NCI-H1930 (cell line): ENCODE measurements at regions not wholly inside any gene's neighbourhood (a gene's known extent, or its start where the extent isn't known, plus 50 kb on each side); places are given as distances from the start of the nearest gene placed in this dataset.

ENCODE experiments used
- DNase-seq, 2 experiments: peaks; one replicate each; lab custom pipeline; 2025; lab: John Stamatoyannopoulos, UW

GRCh38 chr2:21633015-21633414, 509.2 kb downstream of the TDRD15 start:
- DNase-seq = no peak

GRCh38 chr2:21633466-21633865, 509.7 kb downstream of the TDRD15 start:
- no peak for DNase-seq

GRCh38 chr2:21633911-21634310, 510.1 kb downstream of the TDRD15 start:
- DNase-seq = no peak

- DNase-seq = no peak
Measured at GRCh38 chr2:21640046-21640445, 516.3 kb downstream of the TDRD15 start.

- no peak for DNase-seq
Measured at GRCh38 chr2:21642647-21643046, 518.9 kb downstream of the TDRD15 start.

- no peak for DNase-seq
Measured at GRCh38 chr2:21643180-21643579, 519.4 kb downstream of the TDRD15 start.

GRCh38 chr2:21644266-21644665, 520.5 kb downstream of the TDRD15 start:
- no peak for DNase-seq

- DNase-seq = no peak
Measured at GRCh38 chr2:21646345-21646744, 522.6 kb downstream of the TDRD15 start.

- DNase-seq = no peak
Measured at GRCh38 chr2:21650569-21650968, 526.8 kb downstream of the TDRD15 start.

- no peak for DNase-seq
Measured at GRCh38 chr2:21655136-21655535, 531.4 kb downstream of the TDRD15 start.

- DNase-seq = no peak
Measured at GRCh38 chr2:21656330-21657075, 532.7 kb downstream of the TDRD15 start.

GRCh38 chr2:21657445-21657844, 533.7 kb downstream of the TDRD15 start:
- DNase-seq = no peak

- no peak for DNase-seq
Measured at GRCh38 chr2:21658269-21658668, 534.5 kb downstream of the TDRD15 start.

- no peak for DNase-seq
Measured at GRCh38 chr2:21658907-21659477, 535.2 kb downstream of the TDRD15 start.

- no peak for DNase-seq
Measured at GRCh38 chr2:21664083-21664482, 540.3 kb downstream of the TDRD15 start.

- no peak for DNase-seq
Measured at GRCh38 chr2:21667638-21668037, 543.9 kb downstream of the TDRD15 start.

- no peak for DNase-seq
Measured at GRCh38 chr2:21668078-21668710, 544.4 kb downstream of the TDRD15 start.

- no peak for DNase-seq
Measured at GRCh38 chr2:21676041-21676440, 552.3 kb downstream of the TDRD15 start.

GRCh38 chr2:21676676-21677075, 552.9 kb downstream of the TDRD15 start:
- DNase-seq = no peak

- no peak for DNase-seq
Measured at GRCh38 chr2:21683838-21684237, 560.1 kb downstream of the TDRD15 start.

GRCh38 chr2:21687589-21687988, 563.8 kb downstream of the TDRD15 start:
- no peak for DNase-seq

- DNase-seq = no peak
Measured at GRCh38 chr2:21690005-21690404, 566.2 kb downstream of the TDRD15 start.

GRCh38 chr2:21693081-21693480, 569.3 kb downstream of the TDRD15 start:
- DNase-seq = no peak
